Kidney (tissue), 13 donors: ENCODE measurements at regions not wholly inside any gene's neighbourhood (a gene's known extent, or its start where the extent isn't known, plus 50 kb on each side); places are given as distances from the start of the nearest gene placed in this dataset.

Experiments used
- DNase-seq, 5 donors: peaks; one replicate each; pipeline ENCODE4 v3.0.0-alpha.2; 2013 to 2020
- FAIRE-seq: peaks from 2 replicates; lab custom pipeline; 2012; peaks lifted over from hg19 to GRCh38; lab: Jason Lieb, UNC
- H3K27ac ChIP-seq, 2 donors: one replicate each; pipeline ENCODE4 v1.7.0; 2013; ENCODE audit warnings: low read depth in 2 of 2, low read length in 2 of 2, inconsistent platforms in 1 of 2
- H3K27me3 ChIP-seq: one replicate; pipeline ENCODE4 v1.7.1; 2013; ENCODE audit warnings: low read length, inconsistent platforms; ENCODE audit not compliant: control insufficient read depth, insufficient read depth
- H3K36me3 ChIP-seq, 3 donors: one replicate each; pipeline versions ENCODE4 v1.7.0 to v1.7.1; 2013; ENCODE audit warnings: low read length in 3 of 3, control low read depth in 1 of 3, inconsistent platforms in 1 of 3; ENCODE audit not compliant: insufficient read depth in 3 of 3, control insufficient read depth in 2 of 3
- H3K4me1 ChIP-seq, 3 donors: one replicate each; pipeline versions ENCODE4 v1.7.0 to v1.7.1; 2013; ENCODE audit warnings: low read length in 3 of 3, inconsistent platforms in 1 of 3, low read depth in 1 of 3; ENCODE audit not compliant: control insufficient read depth in 2 of 3, insufficient read depth in 2 of 3
- H3K4me3 ChIP-seq, 3 donors: one replicate each; pipeline versions ENCODE4 v1.7.0 to v1.8.1; 2013; ENCODE audit warnings: low read length in 3 of 3, control low read depth in 1 of 3, inconsistent platforms in 1 of 3
- H3K9ac ChIP-seq, 3 donors: one replicate each; pipeline versions ENCODE4 v1.7.0 to v1.7.1; 2013; ENCODE audit warnings: low read length in 3 of 3, control low read depth in 1 of 3, inconsistent platforms in 1 of 3
- H3K9me3 ChIP-seq, 3 donors: one replicate each; pipeline versions ENCODE4 v1.7.0 to v1.7.1; 2013; ENCODE audit warnings: low read length in 3 of 3, control low read depth in 1 of 3, inconsistent platforms in 1 of 3; ENCODE audit not compliant: control insufficient read depth in 2 of 3, insufficient read depth in 1 of 3
- intact Hi-C: fragments of 100-400 bp; cut with DNase I; formaldehyde crosslinking; loops from one replicate; pipeline ENCODE4 v1.11.1; 2022
- TF ChIP-seq, protein P1 (sequence below): IDR thresholded peaks from 3 replicates; pipeline ENCODE4 v1.5.1; 2012; ENCODE audit warnings: mild to moderate bottlenecking, moderate library complexity, borderline replicate concordance; ENCODE audit not compliant: insufficient read depth; ENCODE audit errors: extremely low read depth
- donor health status: control.
- donor health status: control.
- donor health status: control.
- donor health status: control.
- donor health status: control.
- donor health status: DM: yes; HTN: yes; CAD: no.
- donor health status: Normal renal cell carcinoma (clear cell type).

DNA sequence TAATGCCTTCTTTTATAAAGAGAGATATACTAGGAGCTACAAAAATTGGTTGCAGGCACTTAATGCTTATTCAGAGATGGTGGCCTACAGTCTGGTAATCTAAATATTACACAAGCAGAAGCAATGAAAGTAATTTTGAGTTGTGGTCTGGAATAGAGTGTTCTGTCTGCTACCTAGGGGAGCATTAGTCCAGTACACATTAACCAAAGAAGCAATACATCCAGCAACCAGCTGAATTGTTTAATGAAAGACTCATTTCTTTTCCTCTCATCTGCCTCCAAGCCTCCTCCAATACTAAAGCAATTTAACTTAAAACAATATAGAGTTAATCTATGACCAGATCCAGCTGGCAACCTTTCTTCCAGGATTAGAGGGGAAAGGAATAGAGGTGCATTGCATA lies 877.1 kb upstream of the CNTN5 start:
- TF ChIP-seq, protein P1, sequence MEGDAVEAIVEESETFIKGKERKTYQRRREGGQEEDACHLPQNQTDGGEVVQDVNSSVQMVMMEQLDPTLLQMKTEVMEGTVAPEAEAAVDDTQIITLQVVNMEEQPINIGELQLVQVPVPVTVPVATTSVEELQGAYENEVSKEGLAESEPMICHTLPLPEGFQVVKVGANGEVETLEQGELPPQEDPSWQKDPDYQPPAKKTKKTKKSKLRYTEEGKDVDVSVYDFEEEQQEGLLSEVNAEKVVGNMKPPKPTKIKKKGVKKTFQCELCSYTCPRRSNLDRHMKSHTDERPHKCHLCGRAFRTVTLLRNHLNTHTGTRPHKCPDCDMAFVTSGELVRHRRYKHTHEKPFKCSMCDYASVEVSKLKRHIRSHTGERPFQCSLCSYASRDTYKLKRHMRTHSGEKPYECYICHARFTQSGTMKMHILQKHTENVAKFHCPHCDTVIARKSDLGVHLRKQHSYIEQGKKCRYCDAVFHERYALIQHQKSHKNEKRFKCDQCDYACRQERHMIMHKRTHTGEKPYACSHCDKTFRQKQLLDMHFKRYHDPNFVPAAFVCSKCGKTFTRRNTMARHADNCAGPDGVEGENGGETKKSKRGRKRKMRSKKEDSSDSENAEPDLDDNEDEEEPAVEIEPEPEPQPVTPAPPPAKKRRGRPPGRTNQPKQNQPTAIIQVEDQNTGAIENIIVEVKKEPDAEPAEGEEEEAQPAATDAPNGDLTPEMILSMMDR: no peak

DNA sequence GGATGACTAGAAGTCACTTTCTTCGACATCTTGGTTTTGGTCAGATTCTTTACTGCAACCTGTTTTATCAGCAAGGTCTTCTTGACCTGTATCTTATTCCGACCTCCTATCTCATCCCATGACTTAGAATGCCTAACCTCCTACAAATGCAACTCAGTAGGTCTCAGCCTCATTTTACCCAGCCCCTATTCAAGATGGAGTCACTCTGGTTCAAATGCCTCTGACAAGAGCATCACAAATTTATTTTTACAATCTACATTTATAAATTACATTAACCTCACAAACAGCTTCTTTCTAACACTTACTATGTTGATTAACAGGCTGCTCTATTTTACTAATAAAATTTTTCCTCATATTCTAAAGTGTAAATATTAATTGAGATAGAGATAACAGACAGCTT lies 867.0 kb upstream of the CNTN5 start:
- intact Hi-C loops: no loop called here
- H3K4me3 ChIP-seq: no peak overlapping the region
- H3K9ac ChIP-seq: no peak overlapping the region
- H3K9me3 ChIP-seq: no peaks in the 10 kb centered on the region
- no peaks in the 10 kb centered on the region for H3K27me3 ChIP-seq
- no peaks in the 10 kb centered on the region for H3K4me1 ChIP-seq
- H3K27ac ChIP-seq: no peak overlapping the region
- no peak for DNase-seq
- FAIRE-seq: no peak
- H3K36me3 ChIP-seq: no peaks in the 10 kb centered on the region
- TF ChIP-seq, protein P1: no peak

More for the DNA sequence above, 877.1 kb upstream of the CNTN5 start:
- Histone ChIP-seq H3K4me1 (no peaks in the 10 kb centered on the region), H3K9ac (no peak overlapping the region), H3K9me3 (peaks cover 0 to 2% (median 0%) of the 10 kb centered on the region in 3 donors), H3K4me3 (no peak overlapping the region), H3K27ac (no peak overlapping the region), H3K27me3 (no peaks in the 10 kb centered on the region), H3K36me3 (no peaks in the 10 kb centered on the region)
- intact Hi-C loops: no loop called here
- FAIRE-seq: no peak
- DNase-seq: peak in 1 of 5 donors; percentile 1

DNA sequence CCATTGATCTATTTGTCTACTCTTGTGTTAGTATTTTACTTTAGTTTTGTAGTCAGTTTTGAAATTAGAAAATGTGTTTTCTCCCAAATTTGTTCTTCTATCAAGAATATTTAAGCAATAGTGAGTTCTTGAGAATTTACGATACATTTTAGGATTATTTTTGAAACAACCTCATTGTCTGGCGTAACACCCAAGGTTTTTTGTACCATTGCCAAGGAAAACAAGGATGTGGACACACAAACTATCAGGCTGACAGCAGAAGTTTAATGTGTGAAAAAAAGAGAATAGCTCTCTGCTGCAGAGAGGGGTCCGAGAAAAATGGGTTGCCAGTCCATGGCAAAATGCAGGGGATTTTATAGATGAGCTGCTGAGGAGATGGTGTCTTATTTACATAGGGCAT lies 865.1 kb upstream of the CNTN5 start:
- H3K27me3 ChIP-seq: no peaks in the 10 kb centered on the region
- no peak overlapping the region for H3K9ac ChIP-seq
- intact Hi-C loops: no loop called here
- no peak for FAIRE-seq
- no peaks in the 10 kb centered on the region for H3K36me3 ChIP-seq
- no peak overlapping the region for H3K27ac ChIP-seq
- no peaks in the 10 kb centered on the region for H3K4me1 ChIP-seq
- DNase-seq: no peak
- H3K4me3 ChIP-seq: no peak overlapping the region
- TF ChIP-seq, protein P1: no peak
- H3K9me3 ChIP-seq: no peaks in the 10 kb centered on the region

DNA sequence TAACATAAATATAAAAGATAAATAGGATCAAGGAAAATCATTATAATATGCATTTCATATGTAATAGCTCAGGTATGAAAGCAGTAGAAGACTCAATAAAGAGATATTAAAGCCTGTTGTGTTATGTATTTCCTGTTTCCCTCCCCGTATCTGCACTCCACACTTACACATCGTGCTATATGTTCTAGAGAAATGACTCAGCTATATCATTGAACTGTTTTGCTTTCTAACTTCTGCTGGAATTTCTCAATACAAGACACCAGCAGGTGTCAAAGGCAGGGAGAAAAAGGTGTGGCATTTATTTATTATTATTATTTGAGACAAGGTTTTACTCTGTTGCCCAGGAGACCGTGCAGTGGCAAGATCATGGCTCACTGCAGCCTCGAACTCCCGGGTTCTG lies 842.8 kb upstream of the CNTN5 start:
- Histone ChIP-seq H3K4me1 (no peaks in the 10 kb centered on the region), H3K4me3 (no peak overlapping the region), H3K27ac (no peak overlapping the region), H3K9me3 (no peaks in the 10 kb centered on the region), H3K27me3 (no peaks in the 10 kb centered on the region), H3K9ac (no peak overlapping the region), H3K36me3 (no peaks in the 10 kb centered on the region)
- FAIRE-seq: no peak
- TF ChIP-seq, protein P1: no peak
- no peak for DNase-seq
- intact Hi-C loops: no loop called here
